HG03175 (cell line): ENCODE measurements at regions not wholly inside any gene's neighbourhood (a gene's known extent, or its start where the extent isn't known, plus 50 kb on each side); places are given as distances from the start of the nearest gene placed in this dataset.

Experiments used
- ATAC-seq: cut with Tn5 transposase; IDR thresholded peaks from one replicate; pipeline ENCODE4 v1.9.1; 2021; ENCODE audit warnings: mild to moderate bottlenecking, moderate library complexity; ENCODE audit not compliant: unreplicated experiment

GRCh38 chr10:107616463-107617410 is 452.2 kb upstream of the SORCS1 start:
- ATAC-seq = no peak

- no peak for ATAC-seq
Observed at GRCh38 chr10:107616031-107616430, 451.5 kb upstream of the SORCS1 start.

- no peak for ATAC-seq
Observed at GRCh38 chr10:107614939-107615685, 450.6 kb upstream of the SORCS1 start.

GRCh38 chr10:107611115-107611514 is 446.6 kb upstream of the SORCS1 start:
- ATAC-seq = no peak

GRCh38 chr10:107589081-107589480 is 424.6 kb upstream of the SORCS1 start:
- no peak for ATAC-seq

GRCh38 chr10:107585630-107586029 is 421.1 kb upstream of the SORCS1 start:
- ATAC-seq = no peak

GRCh38 chr10:107583974-107584373 is 419.5 kb upstream of the SORCS1 start:
- no peak for ATAC-seq

- ATAC-seq = no peak
Observed at GRCh38 chr10:107579970-107580369, 415.5 kb upstream of the SORCS1 start.

- ATAC-seq = no peak
Observed at GRCh38 chr10:107577221-107577620, 412.7 kb upstream of the SORCS1 start.

GRCh38 chr10:107576746-107577145 is 412.2 kb upstream of the SORCS1 start:
- no peak for ATAC-seq

GRCh38 chr10:107565014-107565413 is 400.5 kb upstream of the SORCS1 start:
- ATAC-seq = no peak

GRCh38 chr10:107561136-107561650 is 396.7 kb upstream of the SORCS1 start:
- ATAC-seq = no peak

- no peak for ATAC-seq
Observed at GRCh38 chr10:107557916-107558315, 393.4 kb upstream of the SORCS1 start.

GRCh38 chr10:107554333-107554732 is 389.8 kb upstream of the SORCS1 start:
- ATAC-seq = no peak

GRCh38 chr10:107553470-107553869 is 389.0 kb upstream of the SORCS1 start:
- ATAC-seq = no peak

GRCh38 chr10:107552963-107553362 is 388.5 kb upstream of the SORCS1 start:
- no peak for ATAC-seq

GRCh38 chr10:107548301-107548700 is 383.8 kb upstream of the SORCS1 start:
- ATAC-seq = no peak

- no peak for ATAC-seq
Observed at GRCh38 chr10:107546986-107547385, 382.5 kb upstream of the SORCS1 start.

GRCh38 chr10:107546284-107546683 is 381.8 kb upstream of the SORCS1 start:
- ATAC-seq = no peak

- ATAC-seq = no peak
Observed at GRCh38 chr10:107545717-107546116, 381.2 kb upstream of the SORCS1 start.

- ATAC-seq = no peak
Observed at GRCh38 chr10:107544706-107545520, 380.4 kb upstream of the SORCS1 start.
